ENCODE measurements at regions not wholly inside any gene's neighbourhood (a gene's known extent, or its start where the extent isn't known, plus 50 kb on each side); places are given as distances from the start of the nearest gene placed in this dataset.

DNA sequence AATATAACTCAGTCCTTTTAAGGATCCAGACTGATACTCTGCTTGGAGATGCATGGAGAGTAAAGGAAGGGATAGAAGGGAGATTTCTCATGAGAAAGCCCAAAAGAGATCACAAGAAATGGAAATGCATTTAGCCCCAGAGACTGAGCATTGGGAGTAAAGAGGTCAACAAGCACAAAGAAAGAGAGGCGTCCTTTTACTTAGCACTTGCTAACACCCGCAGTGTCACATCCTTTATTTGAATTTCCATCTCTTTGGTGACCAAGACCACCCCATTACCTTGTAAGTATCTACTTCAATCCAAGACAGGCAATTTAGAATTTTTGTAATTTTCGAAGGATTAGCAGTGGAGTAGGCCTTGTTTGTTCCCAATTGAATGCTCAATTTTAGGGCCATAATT, 111.8 kb upstream of the DCC start:
- TF ChIP-seq POLR2A (IDR thresholded peaks at IDR 0.05) = no peak
- no peak for TF ChIP-seq CTCF (IDR thresholded peaks at IDR 0.05)

All from uterus (tissue), 2 donors.